ENCODE measurements at regions not wholly inside any gene's neighbourhood (a gene's known extent, or its start where the extent isn't known, plus 50 kb on each side); places are given as distances from the start of the nearest gene placed in this dataset.

DNA sequence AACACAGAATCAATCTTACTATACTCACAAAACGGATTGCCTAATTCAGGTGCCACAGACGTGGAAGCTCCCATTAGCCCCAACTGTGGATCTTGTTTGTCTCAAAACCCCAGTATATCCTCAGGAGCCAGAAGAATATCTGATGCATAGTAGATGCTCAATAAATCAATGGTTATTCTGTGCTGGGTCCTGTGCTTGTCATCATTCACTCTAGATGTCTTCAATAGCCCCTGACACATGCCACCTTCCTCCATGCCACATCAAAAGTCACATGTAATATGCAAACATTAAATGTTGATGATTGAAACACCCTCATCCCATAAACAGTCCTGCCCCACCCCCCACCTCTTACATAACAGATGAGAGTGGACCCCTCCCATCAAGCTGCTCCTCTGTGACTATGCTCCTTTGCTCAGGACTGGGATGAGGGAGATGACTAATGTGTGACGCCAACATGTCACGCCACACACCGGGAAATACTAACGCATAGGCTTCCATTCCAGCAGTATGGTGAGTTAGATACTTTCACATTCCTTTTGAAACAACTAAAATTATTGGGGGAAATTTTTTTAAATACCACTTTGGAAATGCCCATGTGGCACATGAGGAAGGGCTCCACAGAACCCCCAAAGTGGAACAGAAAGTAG, 267.6 kb upstream of the SDK2 start:
- TF ChIP-seq POLR2A (IDR thresholded peaks at IDR 0.05) (no peak), CTCF (IDR thresholded peaks at IDR 0.05) (no peak)

All from right lobe of liver (tissue), 4 donors.